ENCODE measurements at regions not wholly inside any gene's neighbourhood (a gene's known extent, or its start where the extent isn't known, plus 50 kb on each side); places are given as distances from the start of the nearest gene placed in this dataset.

DNA sequence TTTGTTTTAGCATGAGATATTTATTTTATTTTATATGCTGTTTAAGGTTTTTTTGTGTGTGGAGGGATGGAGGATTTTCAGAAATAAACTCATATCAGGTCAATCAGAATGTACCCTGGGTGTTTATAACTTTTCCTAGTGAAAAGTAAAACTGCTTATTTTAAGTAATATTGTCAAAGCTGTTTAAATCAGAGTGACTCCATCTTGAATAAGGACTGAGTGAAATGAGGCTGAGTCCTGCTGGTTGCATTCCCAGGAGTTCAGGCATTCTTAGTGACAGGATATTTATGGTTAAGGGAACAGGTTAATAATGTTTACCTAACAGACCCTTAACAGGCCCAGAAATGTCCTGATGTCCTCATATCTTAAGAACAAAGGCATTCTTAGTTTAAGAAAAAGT is 1160.9 kb upstream of the PCDH7 start:
- no peaks in the 10 kb centered on the region for H3K36me3 ChIP-seq (ENCODE audit: control insufficient read depth in 1 of 2, insufficient read depth in 2 of 2, low read length in 1 of 2)
- no peak for ATAC-seq (ENCODE audit: low FRiP score)
- H3K27ac ChIP-seq (ENCODE audit: low read depth in 1 of 2, low read length in 2 of 2) = no peak overlapping the region
- no peaks in the 10 kb centered on the region for H3K4me1 ChIP-seq (ENCODE audit: control insufficient read depth in 1 of 2, insufficient read depth in 2 of 2, low read length in 2 of 2)
- intact Hi-C loops (cut with DNase I) = no loop called here
- H3K9me3 ChIP-seq (ENCODE audit: control insufficient read depth, low read length) = no peaks in the 10 kb centered on the region
- no peak for DNase-seq
- no peak overlapping the region for H3K4me3 ChIP-seq (ENCODE audit: low read length in 2 of 2)
- H3K27me3 ChIP-seq (ENCODE audit: control insufficient read depth in 1 of 2, insufficient read depth in 2 of 2, low read length in 1 of 2) = no peaks in the 10 kb centered on the region

DNA sequence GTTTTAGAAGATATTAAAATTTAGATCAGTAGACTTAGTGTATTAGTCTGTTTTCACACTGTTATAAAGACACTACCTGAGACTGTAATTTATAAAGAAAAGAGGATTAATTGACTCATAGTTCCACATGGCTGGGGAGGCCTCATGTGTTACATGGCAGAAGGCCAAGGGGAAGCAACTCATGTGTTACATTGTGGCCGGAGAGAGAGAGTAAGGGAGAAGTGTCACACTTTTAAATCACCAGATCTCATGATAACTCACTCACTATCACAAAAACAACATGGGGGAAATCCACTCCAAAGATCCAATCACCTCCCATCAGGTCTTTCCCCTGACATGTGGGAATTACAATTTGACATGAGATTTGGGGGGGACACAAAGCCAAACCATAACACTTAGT is 1159.7 kb upstream of the PCDH7 start:
- no peak for ATAC-seq (ENCODE audit: low FRiP score)
- Histone ChIP-seq H3K27me3 (ENCODE audit: control insufficient read depth in 1 of 2, insufficient read depth in 2 of 2, low read length in 1 of 2) (no peaks in the 10 kb centered on the region), H3K36me3 (ENCODE audit: control insufficient read depth in 1 of 2, insufficient read depth in 2 of 2, low read length in 1 of 2) (no peaks in the 10 kb centered on the region), H3K4me3 (ENCODE audit: low read length in 2 of 2) (no peak overlapping the region), H3K9me3 (ENCODE audit: control insufficient read depth, low read length) (no peaks in the 10 kb centered on the region), H3K4me1 (ENCODE audit: control insufficient read depth in 1 of 2, insufficient read depth in 2 of 2, low read length in 2 of 2) (no peaks in the 10 kb centered on the region), H3K27ac (ENCODE audit: low read depth in 1 of 2, low read length in 2 of 2) (no peak overlapping the region)
- DNase-seq = no peak
- WGBS, 2 donors = 34 to 50% methylated on average over 1 of the region's 1 CpG
- intact Hi-C loops (cut with DNase I) = no loop called here

DNA sequence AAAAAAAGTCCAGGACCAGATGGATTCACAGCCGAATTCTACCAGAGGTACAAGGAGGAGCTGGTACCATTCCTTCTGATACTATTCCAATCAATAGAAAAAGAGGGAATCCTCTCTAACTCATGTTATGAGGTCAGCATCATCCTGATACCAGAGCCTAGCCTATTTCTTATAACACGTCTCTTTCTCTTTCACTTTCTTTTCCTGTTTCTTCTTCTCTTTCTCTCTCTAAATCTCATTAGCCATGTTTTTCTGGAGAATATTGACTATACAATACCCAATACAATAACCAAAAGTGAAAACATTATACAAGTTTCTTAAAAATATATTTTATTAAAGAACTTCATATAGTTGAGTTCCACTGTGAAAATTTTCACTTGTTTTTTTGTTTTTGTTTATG is 1154.9 kb upstream of the PCDH7 start:
- Histone ChIP-seq H3K4me1 (ENCODE audit: control insufficient read depth in 1 of 2, insufficient read depth in 2 of 2, low read length in 2 of 2) (no peaks in the 10 kb centered on the region), H3K36me3 (ENCODE audit: control insufficient read depth in 1 of 2, insufficient read depth in 2 of 2, low read length in 1 of 2) (no peaks in the 10 kb centered on the region), H3K4me3 (ENCODE audit: low read length in 2 of 2) (no peak overlapping the region), H3K9me3 (ENCODE audit: control insufficient read depth, low read length) (no peaks in the 10 kb centered on the region), H3K27ac (ENCODE audit: low read depth in 1 of 2, low read length in 2 of 2) (no peak overlapping the region), H3K27me3 (ENCODE audit: control insufficient read depth in 1 of 2, insufficient read depth in 2 of 2, low read length in 1 of 2) (no peaks in the 10 kb centered on the region)
- ATAC-seq (ENCODE audit: low FRiP score) (no peak), DNase-seq (no peak)
- intact Hi-C loops (cut with DNase I) = no loop called here
- 80 to 93% methylated on average over 2 of the region's 2 CpGs for WGBS, 2 donors

DNA sequence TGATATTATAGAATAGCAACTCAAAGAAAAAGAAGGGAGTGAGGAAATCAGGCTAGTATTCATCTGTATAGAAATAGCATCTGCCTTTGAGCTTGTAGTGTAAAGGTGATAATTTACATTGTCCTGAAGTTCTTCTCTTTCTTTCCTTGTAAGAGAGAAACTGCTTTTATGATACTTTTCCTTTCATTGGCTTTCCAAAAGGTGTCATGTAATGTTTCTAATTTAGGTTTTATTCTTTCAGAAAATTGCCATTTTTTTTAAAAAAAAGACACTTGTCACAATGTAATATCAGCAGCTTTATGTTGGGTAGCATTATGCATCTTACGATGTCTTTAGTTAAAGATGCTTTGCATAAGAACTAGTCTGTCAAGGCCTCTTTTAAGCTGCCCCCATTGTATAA is 1153.8 kb upstream of the PCDH7 start:
- 78 to 81% methylated on average over 1 of the region's 1 CpG for WGBS, 2 donors
- intact Hi-C loops (cut with DNase I) = no loop called here

DNA sequence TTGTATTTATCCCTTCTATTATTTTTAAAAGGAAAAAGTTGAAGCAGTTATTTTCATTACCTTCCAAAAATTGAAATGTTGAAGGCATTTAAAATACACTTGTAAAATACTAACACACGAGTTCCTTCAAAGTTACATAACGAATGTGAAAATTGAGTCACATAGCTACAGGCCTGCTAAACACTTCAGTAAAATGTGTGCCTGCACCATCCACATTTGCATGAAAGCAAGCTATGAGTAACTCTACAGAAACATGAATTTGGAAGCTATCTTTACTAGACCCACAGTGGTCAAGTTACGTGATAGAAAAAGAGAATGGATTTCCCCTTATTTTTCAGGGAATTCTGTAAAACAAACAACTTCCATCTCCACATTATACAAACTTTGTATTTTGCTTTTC is 1148.8 kb upstream of the PCDH7 start:
- intact Hi-C loops (cut with DNase I) = no loop called here

More for the DNA sequence above, 1153.8 kb upstream of the PCDH7 start:
- Histone ChIP-seq H3K4me1 (ENCODE audit: control insufficient read depth in 1 of 2, insufficient read depth in 2 of 2, low read length in 2 of 2) (no peaks in the 10 kb centered on the region), H3K9me3 (ENCODE audit: control insufficient read depth, low read length) (no peaks in the 10 kb centered on the region), H3K27ac (ENCODE audit: low read depth in 1 of 2, low read length in 2 of 2) (no peak overlapping the region), H3K27me3 (ENCODE audit: control insufficient read depth in 1 of 2, insufficient read depth in 2 of 2, low read length in 1 of 2) (no peaks in the 10 kb centered on the region), H3K36me3 (ENCODE audit: control insufficient read depth in 1 of 2, insufficient read depth in 2 of 2, low read length in 1 of 2) (no peaks in the 10 kb centered on the region), H3K4me3 (ENCODE audit: low read length in 2 of 2) (no peak overlapping the region)
- ATAC-seq (ENCODE audit: low FRiP score) (no peak), DNase-seq (no peak)

DNA sequence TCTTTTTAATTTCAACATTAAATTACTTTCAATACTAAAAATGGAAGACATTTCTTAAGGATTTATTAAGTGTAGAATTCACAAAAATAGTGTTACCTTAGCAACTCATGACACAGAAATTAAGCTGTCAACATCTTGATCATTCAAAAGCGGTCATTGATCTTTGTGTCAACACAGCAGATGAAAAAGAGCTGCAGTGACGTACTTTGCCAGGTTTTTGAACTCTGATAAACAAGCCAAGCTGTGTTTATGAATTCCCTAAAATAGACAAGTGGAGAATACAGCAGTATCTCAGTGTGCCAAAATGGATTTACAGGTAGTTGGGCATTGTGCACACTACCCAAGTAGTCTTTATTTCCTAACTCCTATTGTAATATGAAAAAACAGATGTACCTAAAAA is 1141.8 kb upstream of the PCDH7 start:
- 29 to 37% methylated on average over 2 of the region's 2 CpGs for WGBS, 2 donors
- no peak overlapping the region for H3K4me3 ChIP-seq (ENCODE audit: low read length in 2 of 2)
- H3K36me3 ChIP-seq (ENCODE audit: control insufficient read depth in 1 of 2, insufficient read depth in 2 of 2, low read length in 1 of 2) = no peaks in the 10 kb centered on the region
- no peaks in the 10 kb centered on the region for H3K4me1 ChIP-seq (ENCODE audit: control insufficient read depth in 1 of 2, insufficient read depth in 2 of 2, low read length in 2 of 2)
- intact Hi-C loops (cut with DNase I) = no loop called here
- no peak for DNase-seq
- H3K27ac ChIP-seq (ENCODE audit: low read depth in 1 of 2, low read length in 2 of 2) = no peak overlapping the region
- no peak for ATAC-seq (ENCODE audit: low FRiP score)
- no peaks in the 10 kb centered on the region for H3K27me3 ChIP-seq (ENCODE audit: control insufficient read depth in 1 of 2, insufficient read depth in 2 of 2, low read length in 1 of 2)
- H3K9me3 ChIP-seq (ENCODE audit: control insufficient read depth, low read length) = no peaks in the 10 kb centered on the region

More for the DNA sequence above, 1148.8 kb upstream of the PCDH7 start:
- DNase-seq = no peak
- Histone ChIP-seq H3K27me3 (ENCODE audit: control insufficient read depth in 1 of 2, insufficient read depth in 2 of 2, low read length in 1 of 2) (no peaks in the 10 kb centered on the region), H3K9me3 (ENCODE audit: control insufficient read depth, low read length) (no peaks in the 10 kb centered on the region), H3K4me3 (ENCODE audit: low read length in 2 of 2) (no peak overlapping the region), H3K4me1 (ENCODE audit: control insufficient read depth in 1 of 2, insufficient read depth in 2 of 2, low read length in 2 of 2) (no peaks in the 10 kb centered on the region), H3K27ac (ENCODE audit: low read depth in 1 of 2, low read length in 2 of 2) (no peak overlapping the region), H3K36me3 (ENCODE audit: control insufficient read depth in 1 of 2, insufficient read depth in 2 of 2, low read length in 1 of 2) (no peaks in the 10 kb centered on the region)
- ATAC-seq (ENCODE audit: low FRiP score) = no peak
- WGBS, 2 donors = 52 to 62% methylated on average over 3 of the region's 3 CpGs

DNA sequence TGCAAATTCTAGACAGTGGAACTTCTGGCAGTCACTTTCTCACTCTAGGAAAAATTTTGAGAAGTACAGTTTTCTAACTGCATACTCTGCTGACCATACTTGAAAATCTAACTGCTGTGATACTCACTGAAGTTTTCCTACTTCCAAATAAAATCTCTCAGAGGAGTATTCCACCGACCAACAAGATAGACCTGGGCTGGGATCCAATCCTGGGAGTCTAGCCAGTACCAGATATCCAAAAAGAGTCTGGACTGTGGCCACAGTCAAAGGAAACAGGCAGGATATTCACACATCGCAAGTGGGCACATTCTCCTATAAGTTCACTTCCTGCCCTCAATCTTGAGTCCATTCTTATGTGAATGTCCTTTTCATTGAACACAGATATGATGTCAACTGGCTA is 1138.7 kb upstream of the PCDH7 start:
- Histone ChIP-seq H3K27ac (ENCODE audit: low read depth in 1 of 2, low read length in 2 of 2) (no peak overlapping the region), H3K4me3 (ENCODE audit: low read length in 2 of 2) (no peak overlapping the region), H3K4me1 (ENCODE audit: control insufficient read depth in 1 of 2, insufficient read depth in 2 of 2, low read length in 2 of 2) (no peaks in the 10 kb centered on the region), H3K36me3 (ENCODE audit: control insufficient read depth in 1 of 2, insufficient read depth in 2 of 2, low read length in 1 of 2) (no peaks in the 10 kb centered on the region), H3K9me3 (ENCODE audit: control insufficient read depth, low read length) (no peaks in the 10 kb centered on the region), H3K27me3 (ENCODE audit: control insufficient read depth in 1 of 2, insufficient read depth in 2 of 2, low read length in 1 of 2) (no peaks in the 10 kb centered on the region)
- 3 to 4% methylated on average over 2 of the region's 2 CpGs for WGBS, 2 donors
- DNase-seq = no peak
- intact Hi-C loops (cut with DNase I) = no loop called here
- ATAC-seq (ENCODE audit: low FRiP score) = no peak

DNA sequence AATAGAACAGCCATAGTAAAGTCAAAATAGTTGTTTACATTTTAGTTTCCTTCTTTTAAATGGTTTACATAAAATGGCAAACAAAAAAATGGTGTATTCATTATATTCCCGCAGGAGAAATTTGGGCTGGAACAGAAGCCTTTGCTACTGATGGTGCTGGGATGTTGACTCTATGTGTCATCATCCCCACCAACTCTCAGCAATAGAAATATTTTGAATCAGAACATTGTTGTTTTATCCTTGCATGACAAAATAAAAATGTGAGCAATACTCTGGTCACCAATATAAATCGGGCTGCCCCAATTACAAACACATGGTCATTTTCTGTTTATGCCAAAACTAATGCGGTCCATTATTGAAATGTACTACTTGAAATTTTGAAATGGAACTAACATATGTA is 1131.6 kb upstream of the PCDH7 start:
- Histone ChIP-seq H3K4me1 (ENCODE audit: control insufficient read depth in 1 of 2, insufficient read depth in 2 of 2, low read length in 2 of 2) (no peaks in the 10 kb centered on the region), H3K4me3 (ENCODE audit: low read length in 2 of 2) (no peak overlapping the region), H3K27ac (ENCODE audit: low read depth in 1 of 2, low read length in 2 of 2) (no peak overlapping the region), H3K27me3 (ENCODE audit: control insufficient read depth in 1 of 2, insufficient read depth in 2 of 2, low read length in 1 of 2) (no peaks in the 10 kb centered on the region), H3K36me3 (ENCODE audit: control insufficient read depth in 1 of 2, insufficient read depth in 2 of 2, low read length in 1 of 2) (no peaks in the 10 kb centered on the region), H3K9me3 (ENCODE audit: control insufficient read depth, low read length) (no peaks in the 10 kb centered on the region)
- WGBS, 2 donors = 63 to 76% methylated on average over 3 of the region's 3 CpGs
- DNase-seq = no peak
- intact Hi-C loops (cut with DNase I) = no loop called here
- no peak for ATAC-seq (ENCODE audit: low FRiP score)

DNA sequence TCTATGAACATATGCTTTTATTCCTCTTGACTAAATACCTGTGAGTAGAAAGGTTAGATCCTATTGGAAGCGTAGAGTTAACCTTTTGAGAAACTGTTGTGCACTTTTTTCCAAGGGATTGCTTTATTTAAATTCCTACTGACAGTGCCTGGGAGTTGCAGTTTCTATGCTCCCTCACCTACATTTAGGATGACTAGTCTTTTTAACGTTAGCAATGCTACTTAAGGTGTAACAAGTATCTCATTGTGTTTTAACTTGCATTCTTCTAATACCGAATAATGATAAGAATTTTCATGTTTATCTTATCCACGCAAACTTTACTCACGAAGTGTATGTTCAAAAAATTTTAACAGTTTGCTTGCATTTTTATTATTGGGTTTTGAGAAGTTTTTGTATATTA is 1123.9 kb upstream of the PCDH7 start:
- H3K9me3 ChIP-seq (ENCODE audit: control insufficient read depth, low read length) = no peaks in the 10 kb centered on the region
- no peaks in the 10 kb centered on the region for H3K27me3 ChIP-seq (ENCODE audit: control insufficient read depth in 1 of 2, insufficient read depth in 2 of 2, low read length in 1 of 2)
- WGBS, 2 donors = 70 to 71% methylated on average over 5 of the region's 5 CpGs
- no peaks in the 10 kb centered on the region for H3K36me3 ChIP-seq (ENCODE audit: control insufficient read depth in 1 of 2, insufficient read depth in 2 of 2, low read length in 1 of 2)
- no peak overlapping the region for H3K4me3 ChIP-seq (ENCODE audit: low read length in 2 of 2)
- no peaks in the 10 kb centered on the region for H3K4me1 ChIP-seq (ENCODE audit: control insufficient read depth in 1 of 2, insufficient read depth in 2 of 2, low read length in 2 of 2)
- ATAC-seq (ENCODE audit: low FRiP score) (no peak), DNase-seq (no peak)
- no peak overlapping the region for H3K27ac ChIP-seq (ENCODE audit: low read depth in 1 of 2, low read length in 2 of 2)
- intact Hi-C loops (cut with DNase I) = no loop called here
